NCI-H1436 (cell line): ENCODE measurements at regions not wholly inside any gene's neighbourhood (a gene's known extent, or its start where the extent isn't known, plus 50 kb on each side); places are given as distances from the start of the nearest gene placed in this dataset.

ENCODE experiments used
- DNase-seq: peaks from one replicate; lab custom pipeline; 2025; lab: John Stamatoyannopoulos, UW

DNA sequence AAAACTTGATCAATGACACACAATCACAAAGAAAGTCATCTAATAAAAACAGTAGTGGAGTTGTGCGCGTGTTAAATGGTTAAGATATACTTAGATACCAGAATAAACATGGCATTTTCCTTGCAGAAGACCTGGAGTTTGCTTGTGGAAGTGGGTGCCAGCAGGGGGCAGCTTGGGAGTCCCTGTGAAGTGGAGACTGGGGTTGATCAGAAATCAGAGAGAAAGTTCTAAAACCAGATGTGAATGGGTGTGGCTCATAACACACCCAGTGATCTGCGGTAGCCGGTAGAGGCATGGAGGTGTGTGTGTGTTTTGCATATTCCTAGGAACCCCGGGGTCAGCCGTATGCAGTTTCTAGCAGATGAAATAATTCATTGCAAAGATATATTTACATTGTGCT is 300.1 kb upstream of the TRIB2 start:
- DNase-seq: no peak

DNA sequence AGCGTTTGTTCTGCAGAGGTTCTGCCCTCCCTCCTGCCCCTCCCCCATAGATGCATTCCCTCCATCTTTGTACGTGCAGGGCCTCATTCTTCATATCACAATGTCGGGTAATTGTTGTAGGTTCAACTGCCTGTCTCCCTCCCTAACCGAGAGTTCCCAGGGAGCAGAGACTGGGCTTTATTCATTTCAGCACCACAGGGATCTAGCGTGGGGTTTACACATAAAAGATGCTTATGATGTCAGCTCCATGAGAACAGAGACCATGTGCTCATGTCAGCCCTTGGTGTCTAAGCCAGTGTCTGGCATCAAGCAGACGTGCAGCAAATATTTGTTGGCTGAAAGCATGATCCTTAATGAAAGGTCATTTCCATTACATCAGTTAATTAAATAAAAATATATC is 298.9 kb upstream of the TRIB2 start:
- no peak for DNase-seq

DNA sequence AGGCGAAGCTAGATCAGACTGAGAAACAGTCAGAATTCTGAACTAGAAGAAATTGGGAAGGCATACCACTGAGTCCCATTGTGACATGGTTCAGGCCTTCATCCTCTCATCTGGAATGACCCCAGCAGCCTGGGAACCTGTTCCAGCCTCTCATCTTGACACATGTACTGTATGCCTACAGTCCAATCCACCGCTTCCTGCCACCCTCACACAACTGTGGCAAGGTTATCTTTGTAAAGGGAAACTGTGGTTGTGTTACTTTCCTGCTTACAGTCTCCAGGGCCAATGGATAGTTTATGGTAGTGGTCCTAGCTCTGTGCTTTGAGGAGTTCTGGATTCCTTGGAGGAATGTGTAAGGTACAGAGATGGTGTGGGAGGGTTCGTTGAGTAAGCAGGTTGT is 296.9 kb upstream of the TRIB2 start:
- no peak for DNase-seq

DNA sequence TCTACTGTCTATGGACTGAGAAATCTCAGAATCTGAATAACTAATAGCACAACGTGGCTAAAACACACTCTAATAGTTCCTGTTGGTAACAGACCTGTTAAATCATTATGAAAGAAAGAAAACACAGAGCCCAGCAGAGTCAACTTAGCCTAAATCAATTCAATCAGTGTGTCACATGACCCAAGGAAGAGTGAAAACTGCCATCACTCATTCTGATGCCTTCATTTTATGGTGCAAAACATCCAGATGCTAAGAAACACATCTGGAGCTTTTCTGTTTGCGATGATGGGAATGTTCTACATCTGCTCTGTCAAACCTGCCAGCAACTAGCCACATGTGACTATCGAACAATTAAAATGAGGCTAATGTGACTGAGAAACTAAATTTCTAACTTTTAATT is 295.7 kb upstream of the TRIB2 start:
- no peak for DNase-seq

GRCh38 chr2:12424219-12424618 is 292.5 kb upstream of the TRIB2 start:
- DNase-seq: no peak

DNA sequence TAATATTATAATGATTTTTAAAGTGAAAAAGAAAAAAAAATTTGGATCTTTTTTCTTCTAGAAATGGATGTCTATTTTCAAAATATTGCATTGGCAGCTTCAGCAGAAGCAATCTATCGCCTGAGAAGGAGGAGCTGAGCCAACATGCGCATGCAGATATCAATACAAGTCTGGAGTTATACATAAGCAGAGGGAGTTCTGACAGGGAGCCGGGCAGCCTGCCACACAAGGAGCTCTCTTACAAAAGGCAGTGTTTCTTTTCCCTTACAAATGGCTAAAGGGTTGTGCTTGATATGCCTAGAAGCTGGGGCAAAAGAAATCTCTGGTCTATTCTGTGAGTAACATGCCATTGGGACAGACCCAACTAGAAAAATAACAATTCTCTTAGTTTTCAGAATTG is 291.9 kb upstream of the TRIB2 start:
- DNase-seq: no peak

GRCh38 chr2:12428324-12428723 is 288.4 kb upstream of the TRIB2 start:
- no peak for DNase-seq

GRCh38 chr2:12428786-12429185 is 287.9 kb upstream of the TRIB2 start:
- no peak for DNase-seq

GRCh38 chr2:12429779-12430406 is 286.8 kb upstream of the TRIB2 start:
- DNase-seq: no peak

DNA sequence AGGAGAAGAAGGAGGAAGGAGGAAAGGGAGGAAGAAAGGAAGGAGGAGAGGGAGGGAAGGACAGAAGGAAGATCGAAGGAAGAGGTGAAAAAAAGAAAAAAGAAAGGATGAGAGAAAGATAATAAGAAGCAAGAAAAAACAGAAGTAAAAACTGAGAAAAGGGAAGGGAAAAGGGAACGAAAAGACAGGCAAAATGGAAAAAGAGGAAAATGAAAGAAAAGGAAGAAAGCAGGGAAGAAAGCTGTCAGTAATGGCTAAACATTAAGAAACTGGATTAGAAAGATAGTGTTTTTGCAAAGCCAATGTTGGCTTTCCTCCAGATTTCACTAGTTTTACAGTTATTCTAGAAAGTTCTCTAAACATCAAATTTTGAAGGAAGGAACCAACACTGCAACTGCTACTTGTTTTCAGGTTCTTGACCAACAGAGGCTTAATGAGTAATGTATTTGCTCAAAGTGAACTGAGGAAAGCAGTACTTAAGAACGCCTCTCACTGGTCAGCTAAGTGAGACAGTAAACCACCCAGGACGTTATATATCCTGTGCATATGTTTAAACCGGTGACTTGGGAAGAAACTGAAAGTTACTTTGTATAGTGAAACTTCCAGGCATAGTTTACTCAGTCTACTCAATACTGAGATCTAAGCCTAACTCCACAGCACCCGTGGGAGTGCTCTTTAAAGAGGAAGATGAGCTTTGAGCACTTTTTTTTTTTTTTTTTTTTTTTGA is 286.2 kb upstream of the TRIB2 start:
- no peak for DNase-seq

DNA sequence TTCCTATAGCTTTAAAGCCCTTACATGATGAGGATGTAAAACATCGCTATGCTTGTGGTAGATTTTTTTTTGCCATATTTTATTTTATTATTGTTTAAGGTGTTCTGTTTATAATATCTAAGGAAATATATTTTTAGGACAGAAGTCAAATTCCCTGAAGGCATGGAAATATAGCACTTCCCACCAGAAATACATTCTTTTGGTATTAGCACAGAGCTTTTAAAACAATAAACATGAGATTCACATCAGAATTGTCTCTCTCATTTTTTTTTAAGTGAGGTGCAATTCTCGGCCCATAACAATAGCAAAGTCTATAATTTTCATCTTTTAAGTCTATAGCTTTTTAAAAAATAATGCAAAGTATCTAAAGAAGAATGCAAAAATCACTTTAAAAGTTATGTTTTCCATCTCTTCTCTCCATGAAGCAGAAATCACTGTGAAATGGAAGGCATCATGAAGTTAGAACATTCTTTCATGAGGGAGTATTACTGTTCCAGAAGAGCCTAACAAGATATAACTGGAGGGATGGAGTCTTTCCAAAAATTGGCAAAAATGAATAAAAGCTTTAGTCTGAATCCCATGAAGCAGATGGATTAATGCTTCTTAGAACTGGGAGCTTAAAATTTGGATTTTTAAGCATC is 283.6 kb upstream of the TRIB2 start:
- DNase-seq: no peak

GRCh38 chr2:12433626-12433990 is 283.1 kb upstream of the TRIB2 start:
- DNase-seq: no peak

GRCh38 chr2:12434630-12435098 is 282.1 kb upstream of the TRIB2 start:
- DNase-seq: no peak

GRCh38 chr2:12435430-12436222 is 281.1 kb upstream of the TRIB2 start:
- DNase-seq: no peak

- no peak for DNase-seq
Observed at GRCh38 chr2:12436483-12436882, 280.3 kb upstream of the TRIB2 start.

DNA sequence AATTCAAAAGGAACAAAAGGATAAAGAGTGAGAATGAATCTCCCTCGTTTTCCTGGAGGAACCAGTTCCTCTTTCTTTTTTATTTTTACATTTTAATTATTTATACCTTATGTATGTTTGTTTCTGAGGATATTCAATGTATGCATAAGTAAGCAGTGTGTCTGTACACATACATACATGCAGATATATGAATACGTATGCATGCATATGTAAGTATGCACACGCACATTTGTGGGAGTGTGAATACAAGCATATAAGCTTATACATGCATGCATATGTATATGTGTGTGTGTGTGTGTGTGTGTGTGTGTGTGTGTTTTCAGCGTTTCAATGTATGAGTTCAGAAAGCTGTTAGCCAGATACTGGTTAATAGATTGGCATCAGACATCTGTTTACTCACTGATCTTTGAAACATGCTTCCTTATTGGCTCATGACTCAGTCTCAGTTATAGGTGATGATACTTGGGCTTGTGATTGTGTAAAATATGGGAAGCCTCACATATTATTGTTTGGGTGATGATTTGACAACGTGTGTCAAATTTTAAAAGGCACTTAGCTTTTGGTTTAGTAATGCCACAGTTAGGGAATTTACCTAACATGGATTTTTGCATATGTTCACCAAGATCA is 279.7 kb upstream of the TRIB2 start:
- DNase-seq: no peak

GRCh38 chr2:12440731-12441130 is 276.0 kb upstream of the TRIB2 start:
- DNase-seq: no peak

DNA sequence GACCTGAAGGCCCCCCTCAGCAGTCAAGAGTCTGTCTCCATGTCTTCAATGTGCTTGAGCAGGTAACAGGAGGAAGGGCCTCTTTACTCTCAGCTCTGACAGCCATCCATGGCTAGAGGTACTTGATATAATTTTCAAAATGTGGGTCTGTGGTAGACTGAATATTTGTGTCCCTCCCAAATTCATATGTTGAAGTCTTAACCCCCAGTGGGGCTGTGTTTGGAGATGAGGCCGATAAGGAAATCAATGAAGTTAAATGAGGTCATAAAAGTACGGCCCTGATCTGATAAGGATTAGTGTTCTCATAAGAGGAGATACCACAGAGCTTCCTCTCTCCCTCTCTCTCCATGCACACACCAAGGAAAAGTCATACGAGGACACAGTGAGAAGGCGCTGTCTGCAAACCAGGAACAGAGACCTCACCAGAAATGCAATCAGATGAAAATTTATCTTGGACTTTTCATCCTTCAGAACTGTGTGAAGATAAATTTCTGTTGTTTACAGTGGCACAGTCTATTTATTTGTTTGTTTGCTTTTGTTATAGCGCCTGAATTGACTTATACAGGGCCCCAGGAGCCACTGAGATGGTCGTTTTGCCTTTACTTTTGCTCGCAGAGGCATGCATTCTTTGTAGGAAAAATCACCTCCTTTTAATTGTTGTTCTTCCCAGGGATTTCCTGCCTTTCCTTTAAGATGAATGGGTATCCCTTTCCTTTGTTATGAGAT is 274.8 kb upstream of the TRIB2 start:
- DNase-seq: no peak

- DNase-seq: no peak
Observed at GRCh38 chr2:12442476-12442847, 274.3 kb upstream of the TRIB2 start.

DNA sequence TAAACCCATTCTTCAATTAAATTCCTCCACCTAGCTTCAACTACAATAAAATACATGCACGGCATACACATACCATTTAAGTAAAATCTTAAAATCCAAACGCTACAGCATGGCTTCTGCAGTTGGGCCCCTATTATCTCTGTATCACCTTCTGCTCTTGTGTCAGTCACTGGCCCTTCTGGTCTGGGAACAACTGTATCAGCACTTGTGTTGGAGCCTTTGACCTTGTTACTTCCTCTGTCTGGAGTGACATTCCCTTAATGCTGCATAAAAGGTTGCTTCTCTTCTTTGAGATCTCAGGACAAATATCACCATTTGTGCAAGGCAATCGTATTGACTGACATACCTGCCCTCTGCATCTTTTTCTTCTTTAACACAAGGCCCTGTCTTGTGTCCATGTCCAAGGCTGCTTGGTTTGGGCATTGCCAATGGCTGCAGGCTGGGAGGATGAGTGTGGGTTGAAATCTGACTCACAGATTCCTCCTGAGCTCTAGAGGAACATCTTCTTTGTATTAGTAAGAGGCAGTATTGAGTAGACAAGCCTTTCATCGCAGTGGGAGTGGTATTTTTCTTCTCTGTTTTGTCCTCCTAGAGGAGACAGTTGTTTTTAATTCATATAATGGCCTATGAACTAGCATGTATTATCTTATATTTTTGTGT is 267.8 kb upstream of the TRIB2 start:
- no peak for DNase-seq

DNA sequence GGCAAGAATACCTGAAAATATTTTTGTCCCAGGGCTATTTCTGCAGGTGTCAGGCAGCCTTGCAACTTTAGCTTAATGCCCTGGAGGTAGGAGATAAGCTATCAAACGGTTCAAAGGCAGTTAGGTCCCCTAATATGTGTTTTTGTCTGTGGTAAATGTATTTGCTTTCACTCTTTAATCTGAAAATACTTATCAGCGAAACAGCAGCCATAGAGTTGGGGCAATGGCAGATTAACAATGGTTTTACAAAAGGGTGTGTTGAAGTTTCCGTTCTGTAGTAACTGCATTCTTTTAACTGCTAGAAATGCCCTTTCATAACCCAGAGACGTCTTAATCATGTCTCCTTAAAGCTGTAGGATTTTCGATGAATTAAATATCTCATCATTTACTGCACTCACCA is 265.0 kb upstream of the TRIB2 start:
- DNase-seq: no peak
